SK-N-SH treated with all-trans-retinoic acid at 6 μM for 48 hours (cell line): ENCODE measurements at regions not wholly inside any gene's neighbourhood (a gene's known extent, or its start where the extent isn't known, plus 50 kb on each side); places are given as distances from the start of the nearest gene placed in this dataset.

Experiments used
- ATAC-seq: fragments of 200-7000 bp; cut with Tn5 transposase; 3 replicates; pipeline ENCODE4 v1.9.1; 2020; ENCODE audit warnings: mild to moderate bottlenecking, moderate library complexity
- ARNTL ChIP-seq: fragments of 450-650 bp; formaldehyde crosslinking; IDR thresholded peaks from 2 replicates; pipeline ENCODE4 v1.5.0; 2020; ENCODE audit warnings: low read depth, mild to moderate bottlenecking, moderate library complexity, borderline replicate concordance
- BACH2 ChIP-seq: fragments of 250-450 bp; sonication (Bioruptor Pico); IDR thresholded peaks from 2 replicates; pipeline ENCODE4 v1.9.0; 2021; ENCODE audit warnings: mild to moderate bottlenecking, borderline replicate concordance
- CSDC2 ChIP-seq: fragments of 250-450 bp; sonication (Bioruptor Pico); IDR thresholded peaks from 2 replicates; pipeline ENCODE4 v1.5.0; 2020; ENCODE audit warnings: mild to moderate bottlenecking, moderate library complexity
- ESRRG ChIP-seq: fragments of 250-450 bp; sonication (Bioruptor Pico); IDR thresholded peaks from 2 replicates; pipeline ENCODE4 v1.6.1; 2021; ENCODE audit warnings: mild to moderate bottlenecking
- GLIS3 ChIP-seq: fragments of 250-450 bp; sonication (Bioruptor Pico); IDR thresholded peaks from 2 replicates; pipeline ENCODE4 v1.5.0; 2020; ENCODE audit warnings: mild to moderate bottlenecking, moderate library complexity
- ISL1 ChIP-seq: fragments of 250-450 bp; sonication (Bioruptor Pico); IDR thresholded peaks from 2 replicates; pipeline ENCODE4 v2.1.2; 2022; ENCODE audit warnings: mild to moderate bottlenecking, moderate library complexity
- OSR1 ChIP-seq: fragments of 250-450 bp; sonication (Bioruptor Pico); IDR thresholded peaks from 2 replicates; pipeline ENCODE4 v1.8.0; 2022; ENCODE audit warnings: moderate library complexity, mild to moderate bottlenecking, inconsistent platforms
- PPARA ChIP-seq: fragments of 250-450 bp; sonication (Bioruptor Pico); IDR thresholded peaks from 2 replicates; pipeline ENCODE4 v1.5.0; 2020; ENCODE audit warnings: mild to moderate bottlenecking, borderline replicate concordance
- RARB ChIP-seq: fragments of 250-450 bp; sonication (Bioruptor Pico); IDR thresholded peaks from 2 replicates; pipeline ENCODE4 v1.8.0; 2021; ENCODE audit warnings: mild to moderate bottlenecking, moderate library complexity
- TCF4 ChIP-seq: fragments of 250-450 bp; sonication (Bioruptor Pico); IDR thresholded peaks from 2 replicates; pipeline ENCODE4 v1.8.0; 2021; ENCODE audit warnings: mild to moderate bottlenecking, moderate library complexity, borderline replicate concordance
- TOX ChIP-seq: fragments of 250-450 bp; sonication (Bioruptor Pico); IDR thresholded peaks from 2 replicates; pipeline ENCODE4 v1.8.0; 2021; ENCODE audit warnings: mild to moderate bottlenecking, moderate library complexity, borderline replicate concordance
- ZC3H10 ChIP-seq: fragments of 250-450 bp; sonication (Bioruptor Pico); IDR thresholded peaks from 2 replicates; pipeline ENCODE4 v1.5.1; 2021; ENCODE audit warnings: mild to moderate bottlenecking, moderate library complexity
- ZFP3 ChIP-seq: fragments of 250-450 bp; sonication (Bioruptor Pico); IDR thresholded peaks from 2 replicates; pipeline ENCODE4 v1.5.0; 2020; ENCODE audit warnings: mild to moderate bottlenecking, moderate library complexity
- ZFP30 ChIP-seq: fragments of 450-650 bp; formaldehyde crosslinking; IDR thresholded peaks from 2 replicates; pipeline ENCODE4 v1.5.0; 2022; ENCODE audit warnings: mild to moderate bottlenecking, moderate library complexity
- ZNF565 ChIP-seq: fragments of 450-650 bp; formaldehyde crosslinking; conservative IDR thresholded peaks from 2 replicates; pipeline ENCODE4 v1.5.0; 2020; ENCODE audit warnings: low read depth, mild to moderate bottlenecking, moderate library complexity
- ZNF70 ChIP-seq: fragments of 450-650 bp; formaldehyde crosslinking; IDR thresholded peaks from 2 replicates; pipeline ENCODE4 v1.5.0; 2020; ENCODE audit warnings: mild to moderate bottlenecking, moderate library complexity
- ZNF8 ChIP-seq: fragments of 450-650 bp; formaldehyde crosslinking; IDR thresholded peaks from 2 replicates; pipeline ENCODE4 v1.5.0; 2020; ENCODE audit warnings: mild to moderate bottlenecking, moderate library complexity
- TF ChIP-seq, protein P1 (sequence below): fragments of 250-450 bp; sonication (Bioruptor Pico); IDR thresholded peaks from 2 replicates; pipeline ENCODE4 v1.8.0; 2021; ENCODE audit warnings: low read depth, mild to moderate bottlenecking, moderate library complexity, borderline replicate concordance
- TF ChIP-seq, protein P2 (sequence below): fragments of 250-450 bp; sonication (Bioruptor Pico); IDR thresholded peaks from 2 replicates; pipeline ENCODE4 v1.8.0; 2020; ENCODE audit warnings: mild to moderate bottlenecking, moderate library complexity, borderline replicate concordance
- TF ChIP-seq, protein P3 (sequence below): fragments of 250-450 bp; sonication (Bioruptor Pico); IDR thresholded peaks from 2 replicates; pipeline ENCODE4 v1.5.1; 2021; ENCODE audit warnings: mild to moderate bottlenecking, moderate library complexity
- TF ChIP-seq, protein P4 (sequence below): fragments of 250-450 bp; sonication (Bioruptor Pico); IDR thresholded peaks from 2 replicates; pipeline ENCODE4 v1.5.1; 2020; ENCODE audit warnings: low read depth, mild to moderate bottlenecking, moderate library complexity
- TF ChIP-seq, protein P5 (sequence below): fragments of 250-450 bp; sonication (Bioruptor Pico); IDR thresholded peaks from 2 replicates; pipeline ENCODE4 v1.5.0; 2020; ENCODE audit warnings: mild to moderate bottlenecking, moderate library complexity

DNA sequence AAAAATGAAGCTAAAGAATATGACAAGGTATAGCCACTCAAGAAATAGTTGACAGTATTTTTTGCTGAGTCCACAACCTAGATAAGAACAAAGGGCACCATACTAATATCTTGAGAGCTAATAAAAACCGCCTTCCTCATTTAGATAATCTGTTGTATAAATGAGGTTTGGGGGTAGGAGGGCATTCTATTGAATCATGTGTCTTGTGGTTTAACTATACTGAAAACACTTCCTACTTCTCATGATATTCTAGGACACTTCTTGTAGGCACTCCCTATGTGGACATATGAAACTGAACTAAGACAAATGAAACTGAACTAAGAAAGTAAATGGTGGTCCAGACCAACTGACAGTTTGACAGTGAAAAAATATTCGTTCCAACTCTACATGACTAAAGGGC, 1268.5 kb upstream of the C9orf72 start:
- ATAC-seq = no peak
- TF ChIP-seq GLIS3 (CRISPR knock-in tag) (no peak), ZC3H10 (CRISPR knock-in tag) (no peak), ESRRG (CRISPR knock-in tag) (no peak), RARB (CRISPR knock-in tag) (no peak), TOX (no peak), ZFP3 (CRISPR knock-in tag) (no peak), ZFP30 (no peak), ZNF565 (CRISPR knock-in tag) (no peak), PPARA (CRISPR knock-in tag) (no peak), CSDC2 (CRISPR knock-in tag) (no peak), ISL1 (CRISPR knock-in tag) (no peak)
- TF ChIP-seq, protein P1, sequence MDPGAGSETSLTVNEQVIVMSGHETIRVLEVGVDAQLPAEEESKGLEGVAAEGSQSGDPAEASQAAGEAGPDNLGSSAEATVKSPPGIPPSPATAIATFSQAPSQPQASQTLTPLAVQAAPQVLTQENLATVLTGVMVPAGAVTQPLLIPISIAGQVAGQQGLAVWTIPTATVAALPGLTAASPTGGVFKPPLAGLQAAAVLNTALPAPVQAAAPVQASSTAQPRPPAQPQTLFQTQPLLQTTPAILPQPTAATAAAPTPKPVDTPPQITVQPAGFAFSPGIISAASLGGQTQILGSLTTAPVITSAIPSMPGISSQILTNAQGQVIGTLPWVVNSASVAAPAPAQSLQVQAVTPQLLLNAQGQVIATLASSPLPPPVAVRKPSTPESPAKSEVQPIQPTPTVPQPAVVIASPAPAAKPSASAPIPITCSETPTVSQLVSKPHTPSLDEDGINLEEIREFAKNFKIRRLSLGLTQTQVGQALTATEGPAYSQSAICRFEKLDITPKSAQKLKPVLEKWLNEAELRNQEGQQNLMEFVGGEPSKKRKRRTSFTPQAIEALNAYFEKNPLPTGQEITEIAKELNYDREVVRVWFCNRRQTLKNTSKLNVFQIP (CRISPR knock-in tag) = no peak
- TF ChIP-seq, protein P2, sequence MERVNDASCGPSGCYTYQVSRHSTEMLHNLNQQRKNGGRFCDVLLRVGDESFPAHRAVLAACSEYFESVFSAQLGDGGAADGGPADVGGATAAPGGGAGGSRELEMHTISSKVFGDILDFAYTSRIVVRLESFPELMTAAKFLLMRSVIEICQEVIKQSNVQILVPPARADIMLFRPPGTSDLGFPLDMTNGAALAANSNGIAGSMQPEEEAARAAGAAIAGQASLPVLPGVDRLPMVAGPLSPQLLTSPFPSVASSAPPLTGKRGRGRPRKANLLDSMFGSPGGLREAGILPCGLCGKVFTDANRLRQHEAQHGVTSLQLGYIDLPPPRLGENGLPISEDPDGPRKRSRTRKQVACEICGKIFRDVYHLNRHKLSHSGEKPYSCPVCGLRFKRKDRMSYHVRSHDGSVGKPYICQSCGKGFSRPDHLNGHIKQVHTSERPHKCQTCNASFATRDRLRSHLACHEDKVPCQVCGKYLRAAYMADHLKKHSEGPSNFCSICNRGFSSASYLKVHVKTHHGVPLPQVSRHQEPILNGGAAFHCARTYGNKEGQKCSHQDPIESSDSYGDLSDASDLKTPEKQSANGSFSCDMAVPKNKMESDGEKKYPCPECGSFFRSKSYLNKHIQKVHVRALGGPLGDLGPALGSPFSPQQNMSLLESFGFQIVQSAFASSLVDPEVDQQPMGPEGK (CRISPR knock-in tag) = no peak
- TF ChIP-seq, protein P3, sequence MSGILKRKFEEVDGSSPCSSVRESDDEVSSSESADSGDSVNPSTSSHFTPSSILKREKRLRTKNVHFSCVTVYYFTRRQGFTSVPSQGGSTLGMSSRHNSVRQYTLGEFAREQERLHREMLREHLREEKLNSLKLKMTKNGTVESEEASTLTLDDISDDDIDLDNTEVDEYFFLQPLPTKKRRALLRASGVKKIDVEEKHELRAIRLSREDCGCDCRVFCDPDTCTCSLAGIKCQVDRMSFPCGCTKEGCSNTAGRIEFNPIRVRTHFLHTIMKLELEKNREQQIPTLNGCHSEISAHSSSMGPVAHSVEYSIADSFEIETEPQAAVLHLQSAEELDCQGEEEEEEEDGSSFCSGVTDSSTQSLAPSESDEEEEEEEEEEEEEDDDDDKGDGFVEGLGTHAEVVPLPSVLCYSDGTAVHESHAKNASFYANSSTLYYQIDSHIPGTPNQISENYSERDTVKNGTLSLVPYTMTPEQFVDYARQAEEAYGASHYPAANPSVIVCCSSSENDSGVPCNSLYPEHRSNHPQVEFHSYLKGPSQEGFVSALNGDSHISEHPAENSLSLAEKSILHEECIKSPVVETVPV (CRISPR knock-in tag) = no peak

DNA sequence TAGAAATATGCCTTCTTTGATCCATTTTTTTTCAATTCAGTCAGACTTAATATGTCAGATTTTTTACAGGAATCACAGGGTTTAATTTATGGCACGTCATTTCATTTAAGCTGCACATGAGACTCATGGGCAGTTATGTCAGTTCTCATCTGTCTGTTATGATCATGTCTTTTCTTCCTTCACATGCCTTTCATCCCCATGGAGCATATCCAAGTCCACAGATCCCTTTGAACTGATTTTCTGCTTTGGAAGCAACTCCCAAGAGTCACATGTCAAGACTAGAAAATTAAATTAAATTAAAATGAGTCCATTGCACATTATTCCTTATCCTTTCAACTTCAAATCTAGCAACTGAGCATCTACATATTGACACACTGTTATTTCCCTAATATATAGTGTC, 1274.0 kb upstream of the C9orf72 start:
- no peak for TF ChIP-seq OSR1 (CRISPR knock-in tag)
- TF ChIP-seq CSDC2 (CRISPR knock-in tag) = no peak
- TF ChIP-seq, protein P3 (CRISPR knock-in tag) = no peak
- no peak for TF ChIP-seq ARNTL (CRISPR knock-in tag)
- TF ChIP-seq ZNF70 (CRISPR knock-in tag) = no peak
- no peak for TF ChIP-seq ZC3H10 (CRISPR knock-in tag)
- TF ChIP-seq ZNF8 = no peak
- no peak for TF ChIP-seq RARB (CRISPR knock-in tag)
- TF ChIP-seq BACH2 (CRISPR knock-in tag) = no peak
- no peak for TF ChIP-seq ISL1 (CRISPR knock-in tag)
- no peak for TF ChIP-seq GLIS3 (CRISPR knock-in tag)
- TF ChIP-seq, protein P4, sequence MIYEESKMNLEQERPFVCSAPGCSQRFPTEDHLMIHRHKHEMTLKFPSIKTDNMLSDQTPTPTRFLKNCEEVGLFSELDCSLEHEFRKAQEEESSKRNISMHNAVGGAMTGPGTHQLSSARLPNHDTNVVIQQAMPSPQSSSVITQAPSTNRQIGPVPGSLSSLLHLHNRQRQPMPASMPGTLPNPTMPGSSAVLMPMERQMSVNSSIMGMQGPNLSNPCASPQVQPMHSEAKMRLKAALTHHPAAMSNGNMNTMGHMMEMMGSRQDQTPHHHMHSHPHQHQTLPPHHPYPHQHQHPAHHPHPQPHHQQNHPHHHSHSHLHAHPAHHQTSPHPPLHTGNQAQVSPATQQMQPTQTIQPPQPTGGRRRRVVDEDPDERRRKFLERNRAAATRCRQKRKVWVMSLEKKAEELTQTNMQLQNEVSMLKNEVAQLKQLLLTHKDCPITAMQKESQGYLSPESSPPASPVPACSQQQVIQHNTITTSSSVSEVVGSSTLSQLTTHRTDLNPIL (CRISPR knock-in tag) = no peak
- TF ChIP-seq, protein P1 (CRISPR knock-in tag) = no peak
- ATAC-seq = no peak

DNA sequence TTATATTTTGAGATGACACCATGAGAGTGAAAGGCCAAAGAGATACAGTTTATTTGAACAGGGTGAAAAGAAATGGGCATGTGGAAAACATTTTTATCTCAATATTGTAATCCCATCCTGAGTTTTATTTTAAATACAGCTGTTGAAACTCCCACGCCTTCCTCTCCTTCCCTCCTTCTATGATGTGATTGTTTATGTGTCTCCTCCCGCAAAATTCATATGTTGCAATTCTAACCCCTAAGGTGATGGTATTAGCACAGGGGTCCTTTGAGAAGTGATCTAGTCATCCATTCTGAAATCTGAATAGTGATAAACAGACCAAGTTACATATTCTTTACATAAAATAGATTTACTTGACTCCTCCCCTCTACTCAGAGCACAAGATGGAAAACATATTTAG, 1275.4 kb upstream of the C9orf72 start:
- no peak for ATAC-seq
- no peak for TF ChIP-seq PPARA (CRISPR knock-in tag)
- TF ChIP-seq RARB (CRISPR knock-in tag) = no peak
- TF ChIP-seq TOX = no peak
- TF ChIP-seq, protein P2 (CRISPR knock-in tag) = no peak
- TF ChIP-seq ISL1 (CRISPR knock-in tag) = no peak
- no peak for TF ChIP-seq TCF4 (CRISPR knock-in tag)
- no peak for TF ChIP-seq ZNF565 (CRISPR knock-in tag)
- no peak for TF ChIP-seq ZNF70 (CRISPR knock-in tag)
- TF ChIP-seq BACH2 (CRISPR knock-in tag) = no peak
- TF ChIP-seq OSR1 (CRISPR knock-in tag) = no peak
- no peak for TF ChIP-seq ZNF8
- TF ChIP-seq, protein P5, sequence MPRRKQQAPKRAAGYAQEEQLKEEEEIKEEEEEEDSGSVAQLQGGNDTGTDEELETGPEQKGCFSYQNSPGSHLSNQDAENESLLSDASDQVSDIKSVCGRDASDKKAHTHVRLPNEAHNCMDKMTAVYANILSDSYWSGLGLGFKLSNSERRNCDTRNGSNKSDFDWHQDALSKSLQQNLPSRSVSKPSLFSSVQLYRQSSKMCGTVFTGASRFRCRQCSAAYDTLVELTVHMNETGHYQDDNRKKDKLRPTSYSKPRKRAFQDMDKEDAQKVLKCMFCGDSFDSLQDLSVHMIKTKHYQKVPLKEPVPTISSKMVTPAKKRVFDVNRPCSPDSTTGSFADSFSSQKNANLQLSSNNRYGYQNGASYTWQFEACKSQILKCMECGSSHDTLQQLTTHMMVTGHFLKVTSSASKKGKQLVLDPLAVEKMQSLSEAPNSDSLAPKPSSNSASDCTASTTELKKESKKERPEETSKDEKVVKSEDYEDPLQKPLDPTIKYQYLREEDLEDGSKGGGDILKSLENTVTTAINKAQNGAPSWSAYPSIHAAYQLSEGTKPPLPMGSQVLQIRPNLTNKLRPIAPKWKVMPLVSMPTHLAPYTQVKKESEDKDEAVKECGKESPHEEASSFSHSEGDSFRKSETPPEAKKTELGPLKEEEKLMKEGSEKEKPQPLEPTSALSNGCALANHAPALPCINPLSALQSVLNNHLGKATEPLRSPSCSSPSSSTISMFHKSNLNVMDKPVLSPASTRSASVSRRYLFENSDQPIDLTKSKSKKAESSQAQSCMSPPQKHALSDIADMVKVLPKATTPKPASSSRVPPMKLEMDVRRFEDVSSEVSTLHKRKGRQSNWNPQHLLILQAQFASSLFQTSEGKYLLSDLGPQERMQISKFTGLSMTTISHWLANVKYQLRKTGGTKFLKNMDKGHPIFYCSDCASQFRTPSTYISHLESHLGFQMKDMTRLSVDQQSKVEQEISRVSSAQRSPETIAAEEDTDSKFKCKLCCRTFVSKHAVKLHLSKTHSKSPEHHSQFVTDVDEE (CRISPR knock-in tag) = no peak
- TF ChIP-seq ZFP3 (CRISPR knock-in tag) = no peak
